Mesodermal cell (in vitro differentiated cells): ENCODE measurements at regions not wholly inside any gene's neighbourhood (a gene's known extent, or its start where the extent isn't known, plus 50 kb on each side); places are given as distances from the start of the nearest gene placed in this dataset.

Experiments used
- H3K27ac ChIP-seq: 2 replicates; pipeline ENCODE4 v1.7.0; 2013; ENCODE audit warnings: mild to moderate bottlenecking, low read depth, low read length, moderate library complexity; ENCODE audit not compliant: severe bottlenecking
- H3K36me3 ChIP-seq: 2 replicates; pipeline ENCODE4 v1.7.1; 2013; ENCODE audit warnings: mild to moderate bottlenecking, low read length, moderate library complexity; ENCODE audit not compliant: control insufficient read depth, insufficient read depth
- H3K4me1 ChIP-seq: one replicate; pipeline ENCODE4 v1.7.1; 2013; ENCODE audit warnings: mild to moderate bottlenecking, low read length; ENCODE audit not compliant: insufficient read depth, control insufficient read depth, poor library complexity, severe bottlenecking
- H3K4me3 ChIP-seq: 2 replicates; pipeline ENCODE4 v1.7.0; 2013; ENCODE audit warnings: low read length, control low read depth, mild to moderate bottlenecking; ENCODE audit not compliant: insufficient read depth, poor library complexity, severe bottlenecking; ENCODE audit errors: extremely low read depth
- H3K9me3 ChIP-seq: 2 replicates; pipeline ENCODE4 v1.7.1; 2013; ENCODE audit warnings: mild to moderate bottlenecking, low read length, moderate library complexity; ENCODE audit not compliant: control insufficient read depth
- WGBS, 2 experiments: methylation state at CpG; one replicate each; pipeline ENCODE4 v1.1.5; 2013; ENCODE audit warnings: missing lambda C conversion rate in 2 of 2; ENCODE audit not compliant: insufficient coverage in 2 of 2; 5-methylcytosine and 5-hydroxymethylcytosine counted together

GRCh38 chr14:80146941-80147340 lies 64.4 kb downstream of the DIO2 start:
- H3K4me3 ChIP-seq, result no peak overlapping the region
- no peak overlapping the region for H3K27ac ChIP-seq
- H3K36me3 ChIP-seq, result no peaks in the 10 kb centered on the region
- 88 to 100% methylated on average over 1 of the region's 1 CpG for WGBS, 2 experiments
- no peaks in the 10 kb centered on the region for H3K9me3 ChIP-seq
- H3K4me1 ChIP-seq, result no peaks in the 10 kb centered on the region

GRCh38 chr14:80136358-80136757 lies 74.9 kb downstream of the DIO2 start:
- no peaks in the 10 kb centered on the region for H3K4me1 ChIP-seq
- H3K4me3 ChIP-seq, result no peak overlapping the region
- 96% methylated on average over 4 of the region's 4 CpGs for WGBS, 2 experiments
- peaks cover 18% of the 10 kb centered on the region for H3K9me3 ChIP-seq
- no peaks in the 10 kb centered on the region for H3K36me3 ChIP-seq
- H3K27ac ChIP-seq, result no peak overlapping the region

GRCh38 chr14:80135305-80136088 lies 75.8 kb downstream of the DIO2 start:
- Histone ChIP-seq H3K36me3 (no peaks in the 10 kb centered on the region), H3K27ac (no peak overlapping the region), H3K4me1 (no peaks in the 10 kb centered on the region), H3K9me3 (peaks cover 18% of the 10 kb centered on the region), H3K4me3 (no peak overlapping the region)
- WGBS, 2 experiments, result 75% methylated on average over 2 of the region's 3 CpGs; no CpG with 5 or more reads in 1 of the 2 experiments

GRCh38 chr14:80134321-80134720 lies 77.0 kb downstream of the DIO2 start:
- no peaks in the 10 kb centered on the region for H3K4me1 ChIP-seq
- H3K9me3 ChIP-seq, result peaks cover 18% of the 10 kb centered on the region
- H3K36me3 ChIP-seq, result no peaks in the 10 kb centered on the region
- no peak overlapping the region for H3K27ac ChIP-seq
- WGBS, 2 experiments, result 67% methylated on average over 1 of the region's 1 CpG; no CpG with 5 or more reads in 1 of the 2 experiments
- H3K4me3 ChIP-seq, result no peak overlapping the region

- 80% methylated on average over 1 of the region's 3 CpGs; no CpG with 5 or more reads in 1 of the 2 experiments for WGBS, 2 experiments
- no peaks in the 10 kb centered on the region for H3K4me1 ChIP-seq
- H3K27ac ChIP-seq, result no peak overlapping the region
- H3K36me3 ChIP-seq, result no peaks in the 10 kb centered on the region
- no peak overlapping the region for H3K4me3 ChIP-seq
- H3K9me3 ChIP-seq, result peaks cover 18% of the 10 kb centered on the region
These were observed 77.8 kb downstream of the DIO2 start for GRCh38 chr14:80133457-80133856.

- Histone ChIP-seq H3K4me3 (no peak overlapping the region), H3K36me3 (no peaks in the 10 kb centered on the region), H3K27ac (no peak overlapping the region), H3K9me3 (no peaks in the 10 kb centered on the region), H3K4me1 (no peaks in the 10 kb centered on the region)
These were observed 83.8 kb downstream of the DIO2 start for GRCh38 chr14:80127466-80127865.

DNA sequence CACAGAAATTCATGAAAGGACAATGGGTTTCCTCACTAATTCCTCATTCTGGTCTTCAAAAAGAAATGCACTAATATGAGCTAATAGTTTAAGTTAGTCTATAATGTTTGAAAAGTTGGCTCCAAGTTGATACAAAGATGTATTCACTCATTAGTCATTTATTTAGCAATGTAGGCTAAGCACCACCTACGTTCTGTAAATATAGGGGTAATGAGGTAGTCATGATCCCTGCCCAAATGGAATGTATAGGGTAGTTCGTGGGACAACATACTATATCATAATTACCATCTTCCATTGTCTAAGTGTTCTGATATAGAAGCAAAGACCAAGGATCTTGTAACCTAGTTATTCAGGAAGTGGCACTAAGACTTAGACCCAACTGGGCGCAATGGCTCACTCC lies 86.5 kb downstream of the DIO2 start:
- Histone ChIP-seq H3K36me3 (no peaks in the 10 kb centered on the region), H3K9me3 (peaks cover 8% of the 10 kb centered on the region), H3K27ac (no peak overlapping the region), H3K4me1 (no peaks in the 10 kb centered on the region), H3K4me3 (no peak overlapping the region)
- WGBS, 2 experiments, result 100% methylated on average over 1 of the region's 3 CpGs; no CpG with 5 or more reads in 1 of the 2 experiments

GRCh38 chr14:80117876-80118275 lies 93.4 kb downstream of the DIO2 start:
- no peaks in the 10 kb centered on the region for H3K36me3 ChIP-seq
- H3K4me3 ChIP-seq, result no peak overlapping the region
- no peak overlapping the region for H3K27ac ChIP-seq
- no peaks in the 10 kb centered on the region for H3K4me1 ChIP-seq
- H3K9me3 ChIP-seq, result peaks cover 8% of the 10 kb centered on the region
- WGBS, 2 experiments, result 67 to 75% methylated on average over 1 of the region's 1 CpG

DNA sequence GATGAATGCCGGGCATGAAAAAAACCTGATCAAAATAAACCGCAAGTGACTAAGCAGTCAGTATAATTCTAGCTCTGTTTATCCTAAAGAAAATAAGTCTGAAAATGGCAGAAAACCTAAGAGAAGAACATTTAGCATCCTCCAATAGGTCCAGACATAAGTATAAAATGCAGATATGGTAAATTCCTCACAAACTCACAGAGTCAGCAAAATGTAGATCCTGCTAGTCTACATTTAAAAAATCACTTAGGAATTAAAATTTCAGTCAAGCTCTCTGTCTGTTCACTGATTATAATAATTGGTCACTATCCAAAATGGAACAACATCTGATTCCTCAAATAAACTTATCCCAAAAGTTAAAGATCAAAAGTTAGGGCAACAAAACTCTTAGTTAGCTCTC lies 95.1 kb downstream of the DIO2 start:
- WGBS, 2 experiments, result no CpG with 5 or more reads among the region's 2 CpGs
- H3K27ac ChIP-seq, result no peak overlapping the region
- H3K4me1 ChIP-seq, result no peaks in the 10 kb centered on the region
- H3K9me3 ChIP-seq, result no peaks in the 10 kb centered on the region
- no peaks in the 10 kb centered on the region for H3K36me3 ChIP-seq
- no peak overlapping the region for H3K4me3 ChIP-seq

DNA sequence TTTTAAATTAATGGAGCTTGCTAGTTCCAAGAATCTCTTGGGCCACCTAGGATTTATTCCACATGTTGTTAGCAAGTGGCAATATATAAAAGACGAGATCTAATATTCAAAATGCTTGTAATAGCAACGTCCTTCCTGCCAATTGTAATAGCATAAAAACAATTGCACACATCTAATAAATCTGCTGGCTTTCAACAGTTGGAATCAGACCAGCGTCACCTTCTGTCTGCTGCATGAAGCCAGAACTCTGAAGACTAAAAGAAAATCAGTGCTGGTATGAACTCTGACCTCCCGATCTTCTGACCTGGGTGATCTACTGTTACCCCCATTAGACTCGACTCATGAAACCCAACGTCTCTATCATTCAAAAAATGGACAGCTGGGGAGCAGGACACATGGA lies 100.6 kb downstream of the DIO2 start:
- Histone ChIP-seq H3K9me3 (no peaks in the 10 kb centered on the region), H3K4me1 (no peaks in the 10 kb centered on the region), H3K4me3 (no peak overlapping the region), H3K27ac (no peak overlapping the region), H3K36me3 (no peaks in the 10 kb centered on the region)
- WGBS, 2 experiments, result 82 to 85% methylated on average over 4 of the region's 6 CpGs

DNA sequence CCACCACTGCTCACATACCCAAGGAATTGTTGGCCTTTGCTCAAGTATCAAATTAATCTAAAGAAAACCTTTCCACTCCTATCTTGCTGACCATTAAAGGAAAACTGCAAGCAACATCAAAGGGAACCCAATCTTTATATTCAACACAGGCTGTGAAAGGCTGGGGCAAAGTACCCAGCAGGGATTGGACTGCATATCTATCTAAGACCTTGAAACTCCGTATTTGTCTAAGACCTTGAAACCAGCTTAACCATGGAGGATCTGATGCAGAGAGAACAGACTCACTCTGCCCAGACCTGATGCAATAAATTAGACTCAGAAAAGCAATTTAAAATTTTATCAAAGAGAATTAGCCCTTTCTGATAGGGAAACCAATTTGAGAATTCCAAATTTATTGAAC lies 102.2 kb downstream of the DIO2 start:
- Histone ChIP-seq H3K4me1 (no peaks in the 10 kb centered on the region), H3K36me3 (no peaks in the 10 kb centered on the region), H3K4me3 (no peak overlapping the region), H3K9me3 (no peaks in the 10 kb centered on the region), H3K27ac (no peak overlapping the region)
- WGBS, 2 experiments, result no CpG with 5 or more reads among the region's 1 CpG
